ENCODE measurements at regions not wholly inside any gene's neighbourhood (a gene's known extent, or its start where the extent isn't known, plus 50 kb on each side); places are given as distances from the start of the nearest gene placed in this dataset.

DNA sequence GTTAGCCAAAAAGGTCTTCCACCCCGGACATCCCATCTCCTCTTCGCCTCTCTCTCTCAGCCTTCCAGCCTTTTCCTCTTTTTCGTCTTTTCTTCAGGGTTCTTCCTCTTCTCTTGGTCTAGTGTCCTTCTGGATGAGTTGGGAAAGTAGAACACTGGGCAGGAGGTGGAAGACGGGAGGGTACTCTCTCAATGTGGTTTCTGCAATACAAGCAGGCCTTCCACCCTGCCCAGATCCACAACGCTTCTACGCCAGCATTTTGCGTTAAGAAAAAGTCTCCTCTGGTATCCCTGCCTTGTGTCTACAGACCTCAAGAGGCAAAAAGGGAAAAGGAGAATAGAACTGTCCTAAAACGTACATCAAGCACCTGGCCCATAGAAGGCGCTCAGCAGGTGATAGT is 587.8 kb downstream of the BNC2 start:
- intact Hi-C loops (cut with DNase I, micrococcal nuclease), result no loop called here
- Mint-ChIP-seq H3K27ac (no peak overlapping the region), H3K36me3 (ENCODE audit: low read depth) (no peaks in the 10 kb centered on the region), H3K4me3 (no peak overlapping the region), H3K27me3 (no peaks in the 10 kb centered on the region), H3K4me1 (ENCODE audit: low read depth) (no peaks in the 10 kb centered on the region), H3K9me3 (peaks cover 2% of the 10 kb centered on the region)
- Histone ChIP-seq H3K9me3 (ENCODE audit: control insufficient read depth in 1 of 2, insufficient read depth in 1 of 2, low read length in 2 of 2) (peaks cover 0 to 20% of the 10 kb centered on the region in 2 experiments), H3K36me3 (ENCODE audit: insufficient read depth, low read length) (no peaks in the 10 kb centered on the region), H3K4me1 (ENCODE audit: insufficient read depth, low read length) (no peaks in the 10 kb centered on the region), H3K27ac (ENCODE audit: low read depth in 1 of 2, low read length in 2 of 2) (no peak overlapping the region), H3K4me3 (ENCODE audit: low read length) (no peak overlapping the region), H3K27me3 (ENCODE audit: control insufficient read depth in 1 of 2, insufficient read depth in 2 of 2, low read length in 2 of 2) (no peaks in the 10 kb centered on the region)
- ATAC-seq (ENCODE audit: poor library complexity) (no peak), DNase-seq (no peak)
- POLR2A ChIA-PET, result no interaction called here
- CTCF ChIA-PET, result no interaction called here
- no peak for TF ChIP-seq CTCF (IDR thresholded peaks at IDR 0.05)

GRCh38 chr9:16286160-16286559 is 584.3 kb downstream of the BNC2 start:
- no peaks in the 10 kb centered on the region for H3K36me3 Mint-ChIP-seq (ENCODE audit: low read depth)
- intact Hi-C loops (cut with DNase I, micrococcal nuclease), result no loop called here
- H3K9me3 ChIP-seq (ENCODE audit: control insufficient read depth in 1 of 2, insufficient read depth in 1 of 2, low read length in 2 of 2), result peaks cover 0 to 20% of the 10 kb centered on the region in 2 experiments
- H3K27ac Mint-ChIP-seq, result no peak overlapping the region
- H3K4me1 Mint-ChIP-seq (ENCODE audit: low read depth), result no peaks in the 10 kb centered on the region
- no peak overlapping the region for H3K4me3 Mint-ChIP-seq
- H3K27me3 Mint-ChIP-seq, result peaks cover 6% of the 10 kb centered on the region
- no peak for DNase-seq
- ChIA-PET POLR2A (no interaction called here), CTCF (no interaction called here)
- H3K27me3 ChIP-seq (ENCODE audit: control insufficient read depth in 1 of 2, insufficient read depth in 2 of 2, low read length in 2 of 2), result no peaks in the 10 kb centered on the region
- no peak for ATAC-seq (ENCODE audit: poor library complexity)
- no peak for TF ChIP-seq CTCF (IDR thresholded peaks at IDR 0.05)
- peaks cover 2% of the 10 kb centered on the region for H3K9me3 Mint-ChIP-seq
- no peak overlapping the region for H3K4me3 ChIP-seq (ENCODE audit: low read length)
- H3K36me3 ChIP-seq (ENCODE audit: insufficient read depth, low read length), result no peaks in the 10 kb centered on the region
- H3K4me1 ChIP-seq (ENCODE audit: insufficient read depth, low read length), result no peaks in the 10 kb centered on the region
- H3K27ac ChIP-seq (ENCODE audit: low read depth in 1 of 2, low read length in 2 of 2), result no peak overlapping the region

- H3K9me3 Mint-ChIP-seq, result no peaks in the 10 kb centered on the region
- Histone ChIP-seq H3K36me3 (ENCODE audit: insufficient read depth, low read length) (no peaks in the 10 kb centered on the region), H3K4me3 (ENCODE audit: low read length) (no peak overlapping the region), H3K27ac (ENCODE audit: low read depth in 1 of 2, low read length in 2 of 2) (no peak overlapping the region), H3K9me3 (ENCODE audit: control insufficient read depth in 1 of 2, insufficient read depth in 1 of 2, low read length in 2 of 2) (peaks cover 0 to 16% of the 10 kb centered on the region in 2 experiments), H3K4me1 (ENCODE audit: insufficient read depth, low read length) (no peaks in the 10 kb centered on the region), H3K27me3 (ENCODE audit: control insufficient read depth in 1 of 2, insufficient read depth in 2 of 2, low read length in 2 of 2) (no peaks in the 10 kb centered on the region)
- intact Hi-C loops (cut with DNase I, micrococcal nuclease), result no loop called here
- no peak overlapping the region for H3K27ac Mint-ChIP-seq
- ChIA-PET CTCF (no interaction called here), POLR2A (no interaction called here)
- ATAC-seq (ENCODE audit: poor library complexity) (no peak), DNase-seq (peak in 2 of 14 experiments; percentile 24 to 29)
- TF ChIP-seq CTCF (IDR thresholded peaks at IDR 0.05), result no peak
- peaks cover 6% of the 10 kb centered on the region for H3K27me3 Mint-ChIP-seq
- H3K36me3 Mint-ChIP-seq (ENCODE audit: low read depth), result no peaks in the 10 kb centered on the region
- H3K4me1 Mint-ChIP-seq (ENCODE audit: low read depth), result no peaks in the 10 kb centered on the region
- H3K4me3 Mint-ChIP-seq, result no peak overlapping the region
Measured at GRCh38 chr9:16289639-16290038, 580.8 kb downstream of the BNC2 start.

Measured in CD4-positive, alpha-beta T cell (primary cell).